Stimulated activated CD8-positive, alpha-beta memory T cell treated with anti-CD3 and anti-CD28 coated beads, Interleukin-7, amount 100 ng/mL, for 24 hours (primary cell): ENCODE measurements at regions not wholly inside any gene's neighbourhood (a gene's known extent, or its start where the extent isn't known, plus 50 kb on each side); places are given as distances from the start of the nearest gene placed in this dataset.
"Not testable (repeated sequence)": the region's sequence is repeated elsewhere in the genome, so short reads cannot be mapped to it uniquely, and the experiment has no call there.

Experiments used
- DNase-seq: peaks from one replicate; pipeline ENCODE4 v3.0.0-alpha.2; 2020; ENCODE audit warnings: low read depth

DNA sequence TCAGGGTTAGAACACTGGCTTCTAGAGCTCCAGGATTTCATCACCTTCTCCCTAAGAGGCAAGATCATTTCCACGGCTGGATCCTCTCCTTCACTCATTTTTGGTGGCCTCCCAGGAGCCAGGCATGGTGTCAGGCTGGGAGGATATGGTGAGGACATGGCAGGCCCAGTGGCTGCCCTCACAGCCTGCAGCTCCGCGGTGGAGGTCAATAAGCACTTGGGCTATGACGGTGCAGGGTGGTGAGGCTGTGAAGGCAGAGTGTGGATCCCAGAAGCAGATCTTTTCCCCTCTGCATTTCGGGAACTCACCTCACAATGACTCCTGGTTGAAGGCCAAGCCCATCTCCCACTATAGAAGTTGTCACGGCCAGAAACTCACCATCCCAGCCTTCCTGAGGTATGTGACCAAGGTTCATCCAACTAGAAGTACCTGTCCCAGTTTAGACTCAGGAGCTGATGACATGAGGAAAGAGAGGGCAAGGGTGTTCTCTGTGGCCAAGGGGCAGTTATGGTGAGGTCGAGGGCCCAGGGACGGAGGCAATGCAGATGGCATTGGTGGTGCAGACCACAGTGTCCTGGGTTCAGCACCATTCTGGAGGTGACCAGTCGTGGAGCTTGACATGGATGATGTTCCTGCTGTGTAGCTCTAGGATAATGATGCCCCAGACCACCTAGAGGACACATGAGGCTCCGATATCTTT is 100.1 kb upstream of the SMAD3 start:
- DNase-seq, result no peak

- no peak for DNase-seq
Observed at GRCh38 chr15:66966256-66966655, 99.1 kb upstream of the SMAD3 start.

GRCh38 chr15:66968806-66969596 is 96.4 kb upstream of the SMAD3 start:
- no peak for DNase-seq

GRCh38 chr15:66974131-66974530 is 91.3 kb upstream of the SMAD3 start:
- DNase-seq, result not testable (repeated sequence)

DNA sequence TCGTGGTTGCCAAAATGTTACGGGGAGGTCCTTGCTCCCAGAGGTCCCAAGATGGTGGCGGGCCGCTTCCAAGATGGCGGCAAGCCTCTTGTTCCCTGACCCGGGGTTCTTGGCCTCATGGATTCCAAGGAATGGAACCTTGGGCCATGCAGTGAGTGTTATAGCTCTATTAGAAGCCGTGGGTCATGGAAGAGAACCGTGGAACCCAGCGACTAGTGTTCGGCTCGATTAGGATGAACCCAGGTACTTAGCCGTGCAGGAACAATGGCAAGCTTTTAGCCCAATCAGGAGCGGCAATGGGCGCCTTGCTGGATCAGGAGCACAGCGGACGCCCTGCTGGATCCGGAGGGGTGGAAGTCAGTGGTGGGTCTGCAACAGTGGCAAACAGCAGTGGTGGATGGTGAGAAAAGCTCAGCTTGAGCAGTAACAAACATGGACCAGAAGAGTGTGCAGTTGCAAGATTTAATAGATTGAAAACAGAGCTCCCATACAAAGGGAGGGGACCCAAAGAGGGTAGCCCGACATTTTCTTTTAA is 89.2 kb upstream of the SMAD3 start:
- not testable (repeated sequence) for DNase-seq

- DNase-seq, result not testable (repeated sequence)
Observed at GRCh38 chr15:66980326-66980725, 85.1 kb upstream of the SMAD3 start.

GRCh38 chr15:66981771-66982170 is 83.6 kb upstream of the SMAD3 start:
- no peak for DNase-seq

- no peak for DNase-seq
Observed at GRCh38 chr15:66982250-66982649, 83.2 kb upstream of the SMAD3 start.

DNA sequence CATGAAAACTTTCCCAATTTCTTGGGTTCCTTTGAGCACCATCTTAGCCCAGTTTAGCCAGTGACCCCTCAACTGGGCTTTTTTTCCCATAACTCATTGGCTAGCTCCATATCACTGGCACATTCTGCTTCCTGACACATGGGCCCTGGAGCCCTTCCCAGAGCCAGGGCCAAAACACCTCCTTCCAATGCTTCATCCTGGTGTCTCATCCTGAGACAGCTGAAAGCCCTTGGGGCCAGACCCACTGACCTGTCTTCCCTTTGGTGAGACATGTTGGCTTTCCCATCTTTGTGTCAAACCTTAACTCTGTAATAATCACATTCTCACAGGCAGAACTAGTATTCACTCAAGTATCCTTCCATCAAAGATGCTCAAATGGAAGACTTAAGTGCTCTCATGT is 82.6 kb upstream of the SMAD3 start:
- DNase-seq, result no peak

GRCh38 chr15:66985653-66986052 is 79.7 kb upstream of the SMAD3 start:
- no peak for DNase-seq

- DNase-seq, result no peak
Observed at GRCh38 chr15:66986951-66987350, 78.5 kb upstream of the SMAD3 start.

- DNase-seq, result no peak
Observed at GRCh38 chr15:66993090-66993489, 72.3 kb upstream of the SMAD3 start.

- no peak for DNase-seq
Observed at GRCh38 chr15:66993874-66994696, 71.3 kb upstream of the SMAD3 start.

DNA sequence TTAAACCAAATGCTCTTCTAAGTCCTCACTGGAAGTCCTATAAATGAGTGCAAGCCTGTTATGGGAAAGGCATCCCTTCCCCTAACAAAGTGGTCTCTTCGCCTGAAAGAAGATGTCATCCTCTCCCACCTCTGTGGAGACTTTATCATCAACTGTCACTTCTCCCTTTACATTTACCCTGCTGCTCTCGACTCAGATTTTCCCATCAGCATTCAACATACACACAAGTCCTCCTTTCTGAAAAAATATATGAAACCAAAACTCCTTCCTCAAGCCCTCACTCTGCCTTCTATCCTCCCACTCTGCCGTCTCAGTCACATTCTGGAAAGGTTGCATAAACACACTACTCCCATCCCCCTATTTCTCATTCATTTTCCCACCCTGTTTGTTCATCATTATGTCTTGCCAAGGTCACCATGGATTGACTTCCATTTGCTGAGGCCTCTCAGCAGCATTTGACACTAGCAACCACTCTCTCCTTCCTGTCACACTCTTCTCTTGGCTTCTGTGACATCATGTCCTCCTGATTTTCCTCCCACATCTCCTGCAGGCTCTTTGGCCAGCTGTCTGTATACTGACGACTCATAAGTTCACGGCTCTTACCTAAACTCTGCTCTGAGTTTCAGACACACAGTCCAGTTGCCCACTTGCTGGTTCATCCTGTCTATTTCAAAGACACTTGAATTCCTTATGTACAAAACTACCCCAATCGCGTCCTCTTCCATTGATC is 70.3 kb upstream of the SMAD3 start:
- DNase-seq, result no peak

- no peak for DNase-seq
Observed at GRCh38 chr15:66996094-66996493, 69.3 kb upstream of the SMAD3 start.

- DNase-seq, result no peak
Observed at GRCh38 chr15:66997212-66997611, 68.2 kb upstream of the SMAD3 start.

DNA sequence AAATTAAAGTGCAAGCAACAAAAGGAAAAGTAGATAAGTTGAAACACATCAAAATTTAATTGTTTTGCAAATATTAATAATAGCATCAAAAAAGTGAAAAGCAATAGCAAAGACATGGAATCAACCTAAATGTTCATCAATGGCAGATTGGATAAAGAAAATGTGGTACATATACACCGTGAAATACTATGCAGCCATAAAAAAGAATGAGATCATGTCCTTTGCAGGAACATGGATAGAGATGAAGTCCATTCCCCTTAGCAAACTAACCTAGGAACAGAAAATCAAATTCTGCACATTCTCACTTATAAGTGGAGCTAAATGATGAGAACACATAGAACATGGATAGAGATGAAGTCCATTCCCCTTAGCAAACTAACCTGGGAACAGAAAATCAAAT is 67.2 kb upstream of the SMAD3 start:
- DNase-seq, result not testable (repeated sequence)

GRCh38 chr15:66999046-66999968 is 66.1 kb upstream of the SMAD3 start:
- no peak for DNase-seq

- DNase-seq, result no peak
Observed at GRCh38 chr15:67000896-67001295, 64.5 kb upstream of the SMAD3 start.

DNA sequence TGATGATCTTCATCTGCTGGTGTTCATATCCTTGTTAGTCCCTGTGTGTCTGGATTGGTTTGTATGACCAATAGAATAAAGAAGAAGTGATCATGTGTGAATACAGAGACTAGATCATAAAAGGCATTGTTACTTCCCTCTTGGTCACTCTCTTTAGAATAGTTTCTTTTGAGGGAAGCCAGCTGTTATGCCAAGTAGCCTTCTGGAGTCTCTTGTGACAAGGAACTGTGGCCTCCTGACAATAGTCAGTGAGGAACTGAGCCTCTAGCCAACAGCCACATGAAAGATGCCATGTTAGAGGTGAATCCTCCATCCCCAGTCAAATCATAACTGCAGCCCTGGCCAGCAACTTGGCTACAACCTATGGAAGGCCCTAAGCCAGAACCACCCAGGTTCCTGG is 63.0 kb upstream of the SMAD3 start:
- DNase-seq, result no peak

DNA sequence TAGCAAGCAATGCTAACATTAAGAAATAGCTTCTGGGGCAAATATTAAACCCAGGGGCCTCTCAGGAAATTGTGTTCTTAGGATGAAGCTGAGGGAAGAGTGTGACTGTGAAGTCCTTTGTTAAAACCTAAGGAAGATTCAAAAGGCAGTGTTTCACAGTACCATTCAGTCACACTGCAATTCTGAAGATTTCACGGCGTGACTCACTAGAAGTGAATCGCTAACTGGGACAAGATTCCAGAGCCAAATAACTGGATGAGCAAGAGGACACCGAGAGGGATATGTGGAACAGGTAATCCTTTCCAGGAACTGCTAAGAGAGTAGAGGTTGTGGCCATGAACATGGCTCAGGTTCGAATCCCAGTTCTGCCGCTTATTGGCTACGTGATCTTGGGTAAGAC is 61.8 kb upstream of the SMAD3 start:
- no peak for DNase-seq
